ENCODE measurements at regions not wholly inside any gene's neighbourhood (a gene's known extent, or its start where the extent isn't known, plus 50 kb on each side); places are given as distances from the start of the nearest gene placed in this dataset.

GRCh38 chr1:216888731-216889130 lies 165.5 kb upstream of the ESRRG start:
- no peak for TF ChIP-seq CTCF (IDR thresholded peaks at IDR 0.05)
- Histone ChIP-seq H3K4me1 (no peaks in the 10 kb centered on the region), H3K27ac (no peak overlapping the region), H3K27me3 (no peaks in the 10 kb centered on the region), H3K4me3 (no peak overlapping the region), H3K9me3 (no peaks in the 10 kb centered on the region), H3K36me3 (no peaks in the 10 kb centered on the region)
- intact Hi-C loops (cut with DNase I) = no loop called here
- DNase-seq (no peak), ATAC-seq (no peak), FAIRE-seq (no peak)
- 58 to 65% methylated on average over 5 of the region's 5 CpGs for WGBS, 2 donors

- WGBS, 2 donors = 80 to 91% methylated on average over 4 of the region's 4 CpGs
- FAIRE-seq (no peak), ATAC-seq (no peak), DNase-seq (no peak)
- Histone ChIP-seq H3K36me3 (no peaks in the 10 kb centered on the region), H3K9me3 (no peaks in the 10 kb centered on the region), H3K27ac (no peak overlapping the region), H3K27me3 (no peaks in the 10 kb centered on the region), H3K4me1 (no peaks in the 10 kb centered on the region), H3K4me3 (no peak overlapping the region)
- intact Hi-C loops (cut with DNase I) = no loop called here
- no peak for TF ChIP-seq CTCF (IDR thresholded peaks at IDR 0.05)
Observed at GRCh38 chr1:216887032-216887431, 163.8 kb upstream of the ESRRG start.

- Histone ChIP-seq H3K4me1 (no peaks in the 10 kb centered on the region), H3K27ac (no peak overlapping the region), H3K36me3 (no peaks in the 10 kb centered on the region), H3K27me3 (no peaks in the 10 kb centered on the region), H3K4me3 (no peak overlapping the region), H3K9me3 (no peaks in the 10 kb centered on the region)
- ATAC-seq = peak in 1 of 4 donors; percentile 9
- peak; percentile 26 for FAIRE-seq
- TF ChIP-seq CTCF (IDR thresholded peaks at IDR 0.05) = no peak
- intact Hi-C loops (cut with DNase I) = no loop called here
- DNase-seq = no peak
- 60 to 65% methylated on average over 2 of the region's 2 CpGs for WGBS, 2 donors
Observed at GRCh38 chr1:216884614-216885229, 161.5 kb upstream of the ESRRG start.

GRCh38 chr1:216883518-216883917 lies 160.3 kb upstream of the ESRRG start:
- Histone ChIP-seq H3K4me3 (no peak overlapping the region), H3K9me3 (no peaks in the 10 kb centered on the region), H3K36me3 (no peaks in the 10 kb centered on the region), H3K4me1 (no peaks in the 10 kb centered on the region), H3K27ac (no peak overlapping the region), H3K27me3 (no peaks in the 10 kb centered on the region)
- no peak for TF ChIP-seq CTCF (IDR thresholded peaks at IDR 0.05)
- WGBS, 2 donors = 89 to 97% methylated on average over 2 of the region's 2 CpGs
- intact Hi-C loops (cut with DNase I) = no loop called here
- DNase-seq = no peak
- no peak for ATAC-seq
- FAIRE-seq = no peak

GRCh38 chr1:216881695-216882094 lies 158.5 kb upstream of the ESRRG start:
- no peaks in the 10 kb centered on the region for H3K9me3 ChIP-seq
- no peak for ATAC-seq
- no peaks in the 10 kb centered on the region for H3K27me3 ChIP-seq
- no peak for DNase-seq
- no peaks in the 10 kb centered on the region for H3K36me3 ChIP-seq
- no peaks in the 10 kb centered on the region for H3K4me1 ChIP-seq
- no peak for TF ChIP-seq CTCF (IDR thresholded peaks at IDR 0.05)
- 84 to 85% methylated on average over 2 of the region's 2 CpGs for WGBS, 2 donors
- H3K27ac ChIP-seq = no peak overlapping the region
- FAIRE-seq = no peak
- intact Hi-C loops (cut with DNase I) = no loop called here
- H3K4me3 ChIP-seq = no peak overlapping the region

Measured in pancreas (tissue), 10 donors.